ENCODE measurements at regions not wholly inside any gene's neighbourhood (a gene's known extent, or its start where the extent isn't known, plus 50 kb on each side); places are given as distances from the start of the nearest gene placed in this dataset.

GRCh38 chr6:23266536-23266935, 697.2 kb downstream of the HDGFL1 start:
- no peak for DNase-seq

DNA sequence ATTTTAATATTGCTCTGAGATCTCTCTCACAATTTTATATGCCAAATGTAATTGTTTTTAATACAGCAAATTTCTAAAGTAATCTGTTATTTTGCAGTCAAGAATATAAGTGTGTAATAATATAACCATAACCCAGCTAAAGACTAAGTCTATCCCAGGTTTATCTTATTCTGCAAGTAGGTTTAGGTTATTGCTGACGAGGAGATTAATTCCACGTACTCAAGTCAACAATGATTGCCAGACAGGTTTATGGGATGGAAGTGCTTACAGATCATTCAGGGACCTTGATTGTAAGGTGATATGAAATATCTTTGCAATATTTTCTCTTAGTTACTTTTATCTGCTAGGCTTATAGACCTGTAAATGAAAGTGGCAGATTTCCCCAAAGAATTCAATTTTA, 698.3 kb downstream of the HDGFL1 start:
- no peak for DNase-seq

- no peak for DNase-seq
Measured at GRCh38 chr6:23268348-23268747, 699.0 kb downstream of the HDGFL1 start.

DNA sequence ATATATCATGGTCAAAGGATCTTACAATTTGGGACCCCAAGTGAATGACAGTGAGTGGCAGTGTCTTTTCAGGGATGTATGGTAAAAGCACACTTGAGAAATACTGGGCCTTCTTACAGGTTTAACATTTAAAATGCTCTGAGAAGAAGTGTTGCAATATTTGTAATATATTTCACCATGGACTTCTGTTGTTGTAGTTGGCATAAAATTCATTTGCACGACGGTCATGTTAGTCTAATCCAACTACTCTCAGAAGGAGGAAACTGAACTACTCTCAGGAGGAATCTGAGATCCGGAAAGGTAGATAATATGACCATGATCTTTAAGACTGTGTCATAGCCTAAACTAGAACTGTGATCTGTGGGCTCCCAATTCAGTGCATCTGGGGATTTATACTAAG, 700.1 kb downstream of the HDGFL1 start:
- no peak for DNase-seq

GRCh38 chr6:23272536-23272935, 703.2 kb downstream of the HDGFL1 start:
- no peak for DNase-seq

- no peak for DNase-seq
Measured at GRCh38 chr6:23277521-23278179, 708.3 kb downstream of the HDGFL1 start.

- no peak for DNase-seq
Measured at GRCh38 chr6:23278180-23278532, 708.8 kb downstream of the HDGFL1 start.

DNA sequence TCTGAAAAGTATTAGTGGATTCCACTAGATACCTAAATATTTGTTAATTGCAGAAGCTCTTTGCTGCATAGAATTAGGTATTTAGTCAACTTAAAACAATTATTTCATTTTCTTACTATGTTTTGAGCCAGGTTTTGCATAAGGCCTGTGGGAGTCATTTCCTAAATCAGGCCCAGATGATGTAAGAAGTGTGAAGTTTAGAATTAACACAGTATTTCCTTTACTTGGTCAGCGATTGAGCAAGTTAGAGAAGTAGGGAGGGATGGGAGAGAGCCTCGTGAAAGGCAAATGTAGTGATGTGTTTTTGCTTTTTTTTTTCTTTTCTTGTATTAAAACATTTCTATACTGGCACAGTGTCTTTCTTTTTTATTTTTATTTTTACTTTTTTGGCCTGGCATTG, 711.1 kb downstream of the HDGFL1 start:
- DNase-seq: no peak

DNA sequence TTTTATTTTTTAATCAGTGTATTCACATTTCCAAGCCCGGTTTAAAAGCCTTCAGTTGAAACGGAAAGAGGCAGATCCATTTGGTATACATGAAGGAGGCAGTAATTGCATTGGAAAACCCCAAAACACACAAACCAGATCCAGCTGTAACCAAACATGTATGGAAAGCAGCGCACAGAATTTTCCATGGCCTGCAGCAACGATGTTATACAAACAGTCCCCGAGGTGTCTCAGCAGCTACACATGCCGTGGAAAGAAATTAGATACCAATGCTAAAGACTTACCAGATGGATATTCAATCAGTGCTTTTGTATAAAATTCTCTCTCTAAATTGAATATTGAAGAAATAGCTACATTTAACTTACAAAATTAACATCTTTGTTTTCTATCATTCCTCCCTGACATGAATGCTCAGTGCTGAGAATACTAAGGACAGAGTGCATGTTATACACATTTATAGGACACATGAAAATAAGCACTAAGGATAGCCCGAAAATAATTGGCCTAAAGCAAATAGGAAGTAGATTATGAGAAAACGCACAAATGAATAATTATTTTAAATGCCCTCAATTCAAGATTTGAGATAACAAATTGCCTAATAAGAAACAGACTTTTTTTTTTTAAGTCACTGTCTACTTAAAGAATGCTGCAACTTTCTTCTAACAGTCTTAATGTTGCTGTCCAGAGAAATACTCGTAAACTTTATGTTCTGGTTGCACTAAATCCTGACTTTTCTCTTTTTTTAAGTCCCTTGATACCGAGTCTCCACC, 713.1 kb downstream of the HDGFL1 start:
- DNase-seq: no peak

DNA sequence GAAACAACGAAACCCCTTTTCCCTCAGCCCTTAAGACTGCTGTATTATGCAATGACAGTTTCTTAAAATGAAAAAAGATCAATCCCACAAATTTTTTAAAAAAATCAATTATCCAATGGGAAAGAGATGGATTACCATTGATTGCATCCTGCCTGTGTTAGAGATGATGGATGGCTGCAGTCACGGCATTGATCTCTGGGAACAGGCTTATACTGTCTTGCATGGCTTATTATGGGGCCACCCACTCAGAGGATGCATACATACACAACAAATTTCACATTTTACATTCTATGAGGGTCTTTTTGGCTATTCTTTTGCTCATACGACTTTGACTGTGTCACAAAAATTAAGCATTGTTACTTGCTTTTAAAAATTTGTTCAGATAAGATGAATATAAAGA, 724.3 kb downstream of the HDGFL1 start:
- no peak for DNase-seq

DNA sequence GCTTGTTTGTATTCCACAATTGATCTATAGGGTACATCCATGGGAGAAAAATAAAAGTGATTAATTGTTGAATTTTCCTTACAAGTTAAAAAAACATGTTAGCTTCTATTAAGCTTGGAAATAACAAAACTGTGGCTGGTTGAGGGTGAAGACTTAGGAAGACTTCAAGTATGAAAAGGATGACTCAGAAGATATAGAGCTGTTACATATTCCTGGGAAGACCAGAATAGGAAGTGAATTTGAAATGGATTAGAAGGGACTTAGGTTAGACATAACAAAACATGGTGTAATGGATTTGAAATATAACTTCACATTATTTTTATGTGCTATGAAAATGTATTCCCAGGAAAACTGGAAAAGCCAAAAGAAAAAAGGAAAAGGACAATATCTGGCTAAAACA, 732.2 kb downstream of the HDGFL1 start:
- DNase-seq: no peak

- DNase-seq: no peak
Measured at GRCh38 chr6:23302514-23302913, 733.1 kb downstream of the HDGFL1 start.

DNA sequence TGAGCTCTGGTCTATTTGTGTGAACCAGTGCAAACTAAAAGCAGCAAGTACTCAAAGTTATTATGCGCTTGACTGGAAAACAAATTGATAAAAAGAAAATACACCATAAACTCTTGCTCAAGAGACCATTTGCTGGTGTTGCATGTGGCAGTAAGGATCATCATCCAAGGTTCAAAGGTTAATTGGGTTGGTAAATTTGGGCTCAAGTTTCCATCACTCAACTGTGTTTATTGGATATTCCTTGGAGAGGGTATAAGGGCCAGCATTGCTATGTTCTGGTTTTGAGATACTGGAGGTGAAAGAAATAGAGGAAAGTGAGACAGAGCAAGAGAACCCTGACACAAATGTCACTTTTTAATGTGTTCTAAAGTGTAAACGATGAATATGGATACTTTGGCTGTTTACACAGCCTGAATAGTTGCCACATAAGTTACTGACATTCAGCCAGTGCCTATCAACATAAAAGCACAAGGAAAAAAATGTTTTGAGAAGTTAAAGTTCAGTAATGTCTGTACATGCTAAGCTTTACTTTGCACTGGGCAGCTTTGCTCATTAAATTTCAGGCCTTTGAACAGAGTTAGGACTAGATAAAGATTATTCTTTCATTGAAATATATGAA, 736.1 kb downstream of the HDGFL1 start:
- no peak for DNase-seq

- DNase-seq: no peak
Measured at GRCh38 chr6:23306251-23306950, 737.0 kb downstream of the HDGFL1 start.

DNA sequence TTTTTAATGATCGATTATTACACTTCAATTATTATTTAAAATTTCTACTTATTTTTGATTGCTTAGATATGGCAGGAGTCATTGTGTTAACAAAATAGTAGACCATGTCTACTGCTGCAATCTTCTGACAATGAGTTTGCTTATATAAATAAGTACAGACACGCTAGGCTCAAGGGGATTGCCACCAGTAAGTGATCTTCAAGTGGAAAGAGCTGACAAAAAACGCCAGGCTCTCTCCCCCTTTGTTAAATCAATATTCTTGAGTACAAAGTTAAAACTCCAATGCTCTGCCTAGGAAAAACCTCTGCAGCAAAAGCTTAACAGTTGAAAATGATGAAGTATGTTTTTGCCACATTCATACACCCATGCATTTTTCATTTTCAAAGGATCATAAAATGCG, 738.1 kb downstream of the HDGFL1 start:
- DNase-seq: no peak

- DNase-seq: no peak
Measured at GRCh38 chr6:23308166-23308565, 738.8 kb downstream of the HDGFL1 start.

- no peak for DNase-seq
Measured at GRCh38 chr6:23311211-23311610, 741.8 kb downstream of the HDGFL1 start.

DNA sequence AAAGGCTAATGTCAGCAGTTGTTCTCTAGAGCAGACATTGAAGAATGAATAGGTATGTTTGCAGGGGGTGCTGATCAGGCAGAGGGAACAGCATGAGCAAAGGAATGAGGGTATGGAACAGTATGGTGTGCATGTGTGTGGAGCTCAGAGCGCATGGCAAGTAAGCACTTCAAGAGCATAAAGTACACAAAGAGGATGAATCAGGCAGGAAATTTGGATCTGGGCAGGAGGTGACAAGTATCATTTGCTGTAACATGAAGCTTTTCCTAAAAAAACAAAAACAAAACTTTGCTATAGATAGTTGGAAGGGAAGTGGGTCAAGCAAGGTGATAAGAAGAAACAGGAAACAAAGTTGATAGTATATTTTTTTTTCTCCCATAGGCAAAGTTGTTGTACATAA, 746.8 kb downstream of the HDGFL1 start:
- DNase-seq: no peak

DNA sequence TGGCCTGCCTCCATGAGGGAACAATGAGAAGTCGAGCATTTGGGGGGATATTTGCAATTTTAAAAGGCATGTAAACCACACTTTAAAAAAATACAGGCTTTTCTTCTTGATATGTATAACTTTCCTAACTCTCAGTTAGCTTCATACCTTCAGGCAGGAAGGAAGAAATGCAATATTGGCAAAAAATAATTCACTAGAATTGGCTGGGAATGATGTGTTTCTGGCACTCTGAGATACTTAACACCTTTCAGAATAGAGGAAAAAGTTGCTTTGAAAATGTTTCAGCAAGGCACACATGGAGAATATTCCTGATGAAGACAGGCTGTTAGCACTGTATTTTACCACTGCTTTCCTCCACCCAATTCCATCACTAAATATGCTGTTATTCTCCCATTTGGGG, 747.6 kb downstream of the HDGFL1 start:
- no peak for DNase-seq

DNA sequence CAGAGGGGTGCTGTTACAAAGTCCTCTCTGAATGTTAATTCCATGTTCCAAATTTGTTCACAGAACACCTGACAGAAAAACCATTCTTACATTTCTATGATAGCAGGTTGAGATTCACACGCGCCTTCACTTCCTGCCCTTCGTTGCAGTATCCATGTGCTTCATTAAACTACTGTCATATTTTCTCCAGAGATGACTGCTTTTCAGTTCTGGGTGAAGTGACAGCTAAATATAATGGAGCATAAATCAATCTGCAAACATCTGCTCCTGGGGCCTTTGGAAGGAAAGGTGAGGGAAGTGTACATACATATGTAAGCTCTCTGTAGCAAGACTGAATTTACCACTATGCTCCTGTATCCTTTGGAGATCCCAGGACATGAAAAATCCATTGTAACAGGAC, 750.2 kb downstream of the HDGFL1 start:
- DNase-seq: no peak

- no peak for DNase-seq
Measured at GRCh38 chr6:23320471-23321015, 751.2 kb downstream of the HDGFL1 start.

- DNase-seq: no peak
Measured at GRCh38 chr6:23323897-23324296, 754.5 kb downstream of the HDGFL1 start.

- DNase-seq: no peak
Measured at GRCh38 chr6:23325065-23325464, 755.7 kb downstream of the HDGFL1 start.

DNA sequence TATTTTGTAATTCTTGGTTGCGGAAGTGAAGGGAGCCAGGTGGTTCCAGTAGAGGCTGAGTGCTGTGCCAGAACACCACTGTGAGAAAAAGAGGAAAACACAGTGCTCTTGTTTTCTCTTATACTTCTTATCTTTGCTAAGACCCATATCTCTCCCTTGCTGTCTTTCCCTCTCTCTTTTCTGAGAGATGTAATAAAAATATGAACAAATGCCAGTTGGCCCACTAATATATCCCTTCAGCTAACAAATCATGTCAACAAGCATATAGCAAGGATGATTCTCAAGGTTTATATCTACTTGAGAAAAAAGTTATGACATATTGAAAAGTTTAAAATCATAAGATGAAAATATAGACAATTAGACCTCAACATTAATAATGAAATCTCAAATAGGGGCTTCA, 758.3 kb downstream of the HDGFL1 start:
- DNase-seq: no peak
